ENCODE measurements at regions not wholly inside any gene's neighbourhood (a gene's known extent, or its start where the extent isn't known, plus 50 kb on each side); places are given as distances from the start of the nearest gene placed in this dataset.

- no peak for TF ChIP-seq POLR2A (IDR thresholded peaks at IDR 0.05)
- peak in 1 of 6 experiments; percentile 7 for TF ChIP-seq CTCF (IDR thresholded peaks at IDR 0.05)
- Histone ChIP-seq H3K36me3 (replicated peaks in 1 of 2) (no peaks in the 10 kb centered on the region), H3K27me3 (no peaks in the 10 kb centered on the region), H3K4me1 (replicated peaks in 1 of 2) (peaks cover 0 to 6% of the 10 kb centered on the region in 2 donors), H3K9me3 (replicated peaks in 1 of 3) (no peaks in the 10 kb centered on the region), H3K27ac (no peak overlapping the region), H3K4me3 (no peak overlapping the region)
- intact Hi-C loops (cut with DNase I) = loop anchor here (5.0 to 10.0 kb wide), 3 partner anchors 226 to 329 kb away; no protein-coding TSS in a partner anchor
- peak in 6 of 7 donors; percentile 46 to 67 (median 56) for DNase-seq
- WGBS, 4 donors = 49 to 56% (median 56%) methylated on average over 3 to 5 of the region's 5 CpGs
These were observed 51.6 kb upstream of the SRGAP3 start for GRCh38 chr3:9301091-9301490.

DNA sequence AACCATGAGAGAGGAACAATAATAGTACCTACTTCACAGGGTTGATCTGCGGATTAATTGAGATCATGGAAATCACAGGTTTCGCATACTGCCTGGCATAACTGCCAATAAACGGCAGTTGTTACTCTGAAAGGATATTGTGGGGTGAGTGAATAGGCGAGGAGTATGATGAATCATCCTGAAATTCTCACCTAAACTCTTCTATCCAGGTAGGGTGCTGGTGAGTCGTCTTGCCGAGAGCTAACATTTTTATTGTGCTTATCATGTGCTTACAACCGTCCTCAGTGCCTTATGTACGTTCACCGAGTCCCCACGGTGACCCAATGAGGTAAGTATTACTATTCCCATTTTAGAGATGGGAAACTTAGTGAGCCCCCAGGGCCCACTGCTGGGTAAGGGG is 52.4 kb upstream of the SRGAP3 start:
- intact Hi-C loops (cut with DNase I) = loop anchor here (5.0 to 10.0 kb wide), 3 partner anchors 227 to 329 kb away; no protein-coding TSS in a partner anchor
- no peak overlapping the region for H3K4me3 ChIP-seq
- 81 to 92% (median 84%) methylated on average over 10 of the region's 10 CpGs for WGBS, 4 donors
- H3K4me1 ChIP-seq (replicated peaks in 1 of 2) = peaks cover 0 to 6% of the 10 kb centered on the region in 2 donors
- no peaks in the 10 kb centered on the region for H3K9me3 ChIP-seq (replicated peaks in 1 of 3)
- H3K36me3 ChIP-seq (replicated peaks in 1 of 2) = no peaks in the 10 kb centered on the region
- no peak for TF ChIP-seq POLR2A (IDR thresholded peaks at IDR 0.05)
- no peak for TF ChIP-seq CTCF (IDR thresholded peaks at IDR 0.05)
- no peak overlapping the region for H3K27ac ChIP-seq
- no peaks in the 10 kb centered on the region for H3K27me3 ChIP-seq
- DNase-seq = no peak

DNA sequence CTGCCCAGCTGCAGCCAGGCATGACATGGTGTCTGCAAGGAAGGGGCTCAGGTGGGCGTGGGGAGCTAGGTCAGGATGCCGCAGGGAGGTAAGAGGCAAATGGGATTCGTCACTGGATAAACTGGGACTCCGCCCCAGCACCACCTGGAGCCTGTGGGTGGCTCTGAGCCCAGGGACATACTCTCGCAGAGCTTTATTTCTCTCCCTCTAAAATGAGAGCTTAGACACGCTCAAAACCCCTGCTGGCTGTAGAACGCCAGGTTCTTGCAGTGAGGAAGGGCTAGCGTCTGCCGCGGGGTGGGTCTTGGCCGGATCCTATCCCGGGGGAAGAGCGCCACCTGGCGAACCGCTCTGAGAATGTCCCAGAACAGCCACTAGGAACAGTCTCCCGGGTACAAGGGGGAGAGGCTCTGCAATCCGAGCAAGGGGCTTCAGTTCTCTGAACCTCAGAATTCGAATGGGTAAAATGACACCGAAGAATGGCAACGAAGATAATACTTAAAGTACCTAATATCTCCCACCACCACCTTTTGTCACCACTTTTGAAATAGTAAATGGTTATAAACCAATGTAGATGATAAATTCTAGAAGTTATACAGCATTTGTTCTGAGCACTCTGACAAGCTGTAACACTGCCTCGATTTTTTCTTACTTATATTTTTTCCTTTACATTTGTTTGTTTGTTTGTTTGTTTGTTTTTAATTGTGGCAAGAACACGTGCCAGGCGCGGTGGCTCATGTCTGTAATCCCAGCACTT is 53.2 kb upstream of the SRGAP3 start:
- no peaks in the 10 kb centered on the region for H3K27me3 ChIP-seq
- TF ChIP-seq CTCF (IDR thresholded peaks at IDR 0.05) = peak; percentile 87 to 98 (median 94)
- no peak for TF ChIP-seq POLR2A (IDR thresholded peaks at IDR 0.05)
- peak; percentile 75 to 91 (median 83) for DNase-seq
- H3K9me3 ChIP-seq (replicated peaks in 1 of 3) = no peaks in the 10 kb centered on the region
- no peaks in the 10 kb centered on the region for H3K36me3 ChIP-seq (replicated peaks in 1 of 2)
- H3K4me3 ChIP-seq = peak overlapping the region in 1 of 4 donors; percentile 31
- 17 to 19% (median 18%) methylated on average over 20 to 24 of the region's 24 CpGs for WGBS, 4 donors
- no peak overlapping the region for H3K27ac ChIP-seq
- peaks cover 0 to 6% of the 10 kb centered on the region in 2 donors for H3K4me1 ChIP-seq (replicated peaks in 1 of 2)
- intact Hi-C loops (cut with DNase I) = loop anchor here (5.0 to 10.0 kb wide), 3 partner anchors 228 to 330 kb away; no protein-coding TSS in a partner anchor

DNA sequence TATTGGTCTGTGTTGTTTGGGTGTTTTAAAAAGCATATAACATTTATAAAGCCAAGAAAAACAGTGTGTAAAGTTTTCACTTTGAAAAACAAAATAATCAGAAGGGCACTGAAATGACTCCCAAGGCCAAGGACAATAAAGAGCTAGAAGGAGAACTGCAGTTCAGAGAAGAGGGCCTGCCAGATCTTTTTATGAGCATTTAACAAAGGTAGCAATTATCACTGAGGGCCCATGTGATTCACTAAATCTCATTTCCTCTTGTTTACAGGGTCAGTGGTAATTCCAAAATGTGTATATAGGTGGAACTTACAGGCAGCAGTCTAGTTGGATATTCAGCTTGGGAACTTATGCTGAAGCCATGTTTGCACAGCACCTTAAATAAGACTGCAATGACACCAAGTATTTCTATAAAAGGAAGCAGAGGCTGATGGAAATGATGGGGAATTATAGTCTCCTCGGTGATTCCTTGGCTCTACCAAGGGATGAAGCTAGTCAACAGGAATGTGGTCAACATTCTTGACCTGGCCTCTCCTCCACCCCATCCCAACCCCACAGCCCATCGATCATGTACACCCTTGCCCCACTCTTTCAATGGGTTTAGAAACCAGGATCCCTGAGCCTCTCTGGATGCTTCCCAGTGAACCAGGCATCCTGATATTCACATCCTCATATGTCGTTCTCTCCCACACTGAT is 54.4 kb upstream of the THUMPD3 start:
- TF ChIP-seq CTCF (IDR thresholded peaks at IDR 0.05) = no peak
- no peak for TF ChIP-seq POLR2A (IDR thresholded peaks at IDR 0.05)

More for the DNA sequence above, 54.4 kb upstream of the THUMPD3 start:
- intact Hi-C loops (cut with DNase I) = loop anchor here in 1 of 2 donors (10.0 kb wide), 1 partner anchor 234 kb away; no protein-coding TSS in a partner anchor
- no peaks in the 10 kb centered on the region for H3K36me3 ChIP-seq (replicated peaks in 1 of 2)
- WGBS, 4 donors = 66 to 83% (median 73%) methylated on average over 3 of the region's 3 CpGs
- peak overlapping the region in 1 of 5 donors; percentile 29 for H3K27ac ChIP-seq
- no peak for DNase-seq
- H3K9me3 ChIP-seq (replicated peaks in 1 of 3) = no peaks in the 10 kb centered on the region
- peaks cover 5% of the 10 kb centered on the region in 2 donors for H3K4me1 ChIP-seq (replicated peaks in 1 of 2)
- no peaks in the 10 kb centered on the region for H3K27me3 ChIP-seq
- no peak overlapping the region for H3K4me3 ChIP-seq

Data from adrenal gland (tissue), 9 donors.